Breast epithelium (tissue), 3 donors: ENCODE measurements at regions not wholly inside any gene's neighbourhood (a gene's known extent, or its start where the extent isn't known, plus 50 kb on each side); places are given as distances from the start of the nearest gene placed in this dataset.

Experiments used
- POLR2A ChIP-seq: fragments of 450-650 bp; IDR thresholded peaks from one replicate; pipeline ENCODE4 v1.6.1; 2016; ENCODE audit warnings: antibody characterized with exemption, mild to moderate bottlenecking, moderate library complexity
- POLR2AphosphoS5 ChIP-seq, 3 donors: sonication (generic); formaldehyde crosslinking; IDR thresholded peaks; one replicate each; pipeline ENCODE4 v1.6.1; 2017; ENCODE audit warnings: antibody characterized with exemption in 3 of 3
- TF ChIP-seq, protein P1 (sequence below), 3 donors: fragments of 450-650 bp; IDR thresholded peaks; one replicate each; pipeline ENCODE4 v1.5.1; 2016 to 2017; ENCODE audit warnings: antibody characterized with exemption in 3 of 3, mild to moderate bottlenecking in 3 of 3, moderate library complexity in 3 of 3

DNA sequence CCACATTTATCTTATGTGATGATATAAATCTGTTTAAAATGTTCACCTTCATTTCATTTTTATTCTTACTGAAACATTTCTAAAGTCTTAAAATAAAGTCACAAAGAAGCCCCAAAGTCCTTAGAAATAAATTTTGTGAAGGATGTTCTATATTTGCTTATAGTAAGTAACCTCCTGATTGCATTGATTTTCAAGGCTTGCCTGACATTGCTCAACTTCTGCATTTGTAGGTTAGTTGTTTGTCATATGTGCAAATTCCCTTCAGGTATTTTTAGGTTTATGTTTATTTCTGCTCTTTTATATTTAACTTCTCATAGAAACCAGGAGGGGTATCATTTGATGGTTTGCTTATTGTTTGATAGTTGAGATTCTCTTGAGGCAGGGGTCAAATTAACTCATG, 417.8 kb downstream of the ARL4A start:
- TF ChIP-seq, protein P1, sequence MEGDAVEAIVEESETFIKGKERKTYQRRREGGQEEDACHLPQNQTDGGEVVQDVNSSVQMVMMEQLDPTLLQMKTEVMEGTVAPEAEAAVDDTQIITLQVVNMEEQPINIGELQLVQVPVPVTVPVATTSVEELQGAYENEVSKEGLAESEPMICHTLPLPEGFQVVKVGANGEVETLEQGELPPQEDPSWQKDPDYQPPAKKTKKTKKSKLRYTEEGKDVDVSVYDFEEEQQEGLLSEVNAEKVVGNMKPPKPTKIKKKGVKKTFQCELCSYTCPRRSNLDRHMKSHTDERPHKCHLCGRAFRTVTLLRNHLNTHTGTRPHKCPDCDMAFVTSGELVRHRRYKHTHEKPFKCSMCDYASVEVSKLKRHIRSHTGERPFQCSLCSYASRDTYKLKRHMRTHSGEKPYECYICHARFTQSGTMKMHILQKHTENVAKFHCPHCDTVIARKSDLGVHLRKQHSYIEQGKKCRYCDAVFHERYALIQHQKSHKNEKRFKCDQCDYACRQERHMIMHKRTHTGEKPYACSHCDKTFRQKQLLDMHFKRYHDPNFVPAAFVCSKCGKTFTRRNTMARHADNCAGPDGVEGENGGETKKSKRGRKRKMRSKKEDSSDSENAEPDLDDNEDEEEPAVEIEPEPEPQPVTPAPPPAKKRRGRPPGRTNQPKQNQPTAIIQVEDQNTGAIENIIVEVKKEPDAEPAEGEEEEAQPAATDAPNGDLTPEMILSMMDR (IDR thresholded peaks at IDR 0.05) = no peak
- TF ChIP-seq POLR2AphosphoS5 (IDR thresholded peaks at IDR 0.05) (no peak), POLR2A (no peak)
